HEK293 (cell line): ENCODE measurements at regions not wholly inside any gene's neighbourhood (a gene's known extent, or its start where the extent isn't known, plus 50 kb on each side); places are given as distances from the start of the nearest gene placed in this dataset.

ENCODE experiments used
- CTCF ChIA-PET: fragments of 350-600 bp; formaldehyde crosslinking; extraction: SDS; loops from one replicate; lab custom pipeline; 2021; ENCODE audit warnings: antibody characterized with exemption; lab: Yijun Ruan, JAX
- POLR2A ChIA-PET: fragments of 300-600 bp; formaldehyde crosslinking; extraction: SDS; loops from one replicate; lab custom pipeline; 2020; ENCODE audit warnings: antibody characterized with exemption, inconsistent platforms; lab: Yijun Ruan, JAX
- H3K27ac ChIP-seq: fragments of 200-500 bp; sonication (Bioruptor generic); 2 replicates; pipeline ENCODE4 v1.5.1; 2014; ENCODE audit warnings: low read depth, low read length, control low read depth, inconsistent platforms; ENCODE audit errors: extremely low read depth
- H3K36me3 ChIP-seq, 2 experiments: fragments of 200-500 bp in 1 of 2; sonication (Bioruptor generic) in 1 of 2; 1 replicate in 1 of 2; 2 replicates in 1 of 2; pipeline ENCODE4 v1.5.1; 2014 to 2017; ENCODE audit warnings: inconsistent platforms in 2 of 2, low read length in 2 of 2; ENCODE audit not compliant: control insufficient read depth in 2 of 2, insufficient read depth in 1 of 2
- H3K4me1 ChIP-seq: fragments of 200-500 bp; sonication (Bioruptor generic); 2 replicates; pipeline ENCODE4 v1.5.1; 2014; ENCODE audit warnings: mild to moderate bottlenecking, low read length, inconsistent platforms; ENCODE audit not compliant: control insufficient read depth, insufficient read depth
- H3K4me3 ChIP-seq: 2 replicates; pipeline ENCODE4 v1.5.1; 2011; ENCODE audit warnings: low read depth, mild to moderate bottlenecking, control low read depth, low read length, moderate library complexity
- H3K9me3 ChIP-seq: fragments of 200-500 bp; sonication (Bioruptor generic); 2 replicates; pipeline ENCODE4 v1.5.1; 2014; ENCODE audit warnings: low read depth, low read length, inconsistent platforms; ENCODE audit not compliant: control insufficient read depth, insufficient read depth
- GFI1B ChIP-seq: fragments of 450-650 bp; formaldehyde crosslinking; IDR thresholded peaks from 2 replicates; pipeline ENCODE4 v1.5.1; 2016; ENCODE audit warnings: missing biosample characterization, missing genetic modification characterization
- GLIS1 ChIP-seq: fragments of 450-650 bp; formaldehyde crosslinking; IDR thresholded peaks from 2 replicates; pipeline ENCODE4 v1.5.1; 2016; ENCODE audit warnings: missing biosample characterization, missing genetic modification characterization
- KLF10 ChIP-seq: fragments of 450-650 bp; IDR thresholded peaks from 2 replicates; pipeline ENCODE4 v1.5.1; 2018; ENCODE audit warnings: missing biosample characterization, mild to moderate bottlenecking, missing genetic modification characterization
- PRDM10 ChIP-seq: fragments of 450-650 bp; formaldehyde crosslinking; IDR thresholded peaks from 2 replicates; pipeline ENCODE4 v1.5.1; 2016; ENCODE audit warnings: missing biosample characterization, missing genetic modification characterization
- ZBTB26 ChIP-seq: fragments of 450-650 bp; formaldehyde crosslinking; optimal IDR thresholded peaks from 2 replicates; pipeline ENCODE3; 2016; ENCODE audit warnings: missing biosample characterization, mild to moderate bottlenecking, missing genetic modification characterization
- ZBTB49 ChIP-seq: fragments of 450-650 bp; formaldehyde crosslinking; IDR thresholded peaks from 2 replicates; pipeline ENCODE4 v1.5.1; 2016; ENCODE audit warnings: missing biosample characterization, missing genetic modification characterization, low read depth
- ZFHX2 ChIP-seq: fragments of 450-650 bp; formaldehyde crosslinking; conservative IDR thresholded peaks from 2 replicates; pipeline ENCODE4 v1.5.1; 2016; ENCODE audit warnings: missing biosample characterization, missing genetic modification characterization
- ZFP3 ChIP-seq: fragments of 450-650 bp; formaldehyde crosslinking; IDR thresholded peaks from 2 replicates; pipeline ENCODE4 v1.5.1; 2016; ENCODE audit warnings: low read depth, missing biosample characterization, missing genetic modification characterization
- ZFP37 ChIP-seq: fragments of 450-650 bp; formaldehyde crosslinking; IDR thresholded peaks from 2 replicates; pipeline ENCODE4 v1.5.1; 2016; ENCODE audit warnings: missing biosample characterization, missing genetic modification characterization
- ZFP69B ChIP-seq: fragments of 450-650 bp; formaldehyde crosslinking; IDR thresholded peaks from 2 replicates; pipeline ENCODE4 v1.5.1; 2016; ENCODE audit warnings: missing biosample characterization, missing genetic modification characterization
- ZNF157 ChIP-seq: fragments of 450-650 bp; formaldehyde crosslinking; IDR thresholded peaks from 2 replicates; pipeline ENCODE4 v1.5.1; 2016; ENCODE audit warnings: missing biosample characterization, missing genetic modification characterization
- ZNF169 ChIP-seq: fragments of 450-650 bp; formaldehyde crosslinking; IDR thresholded peaks from 2 replicates; pipeline ENCODE4 v1.5.1; 2016; ENCODE audit warnings: missing biosample characterization, missing genetic modification characterization
- ZNF2 ChIP-seq: fragments of 450-650 bp; formaldehyde crosslinking; IDR thresholded peaks from 2 replicates; pipeline ENCODE4 v1.5.1; 2016; ENCODE audit warnings: missing biosample characterization, missing genetic modification characterization
- ZNF223 ChIP-seq: fragments of 450-650 bp; formaldehyde crosslinking; IDR thresholded peaks from 2 replicates; pipeline ENCODE4 v1.5.1; 2016; ENCODE audit warnings: missing biosample characterization, missing genetic modification characterization
- ZNF266 ChIP-seq: fragments of 450-650 bp; formaldehyde crosslinking; IDR thresholded peaks from 2 replicates; pipeline ENCODE4 v1.5.1; 2016; ENCODE audit warnings: missing biosample characterization, missing genetic modification characterization, low read depth
- ZNF335 ChIP-seq: fragments of 450-650 bp; formaldehyde crosslinking; conservative IDR thresholded peaks from 2 replicates; pipeline ENCODE4 v1.5.1; 2016; ENCODE audit warnings: missing biosample characterization, missing genetic modification characterization
- ZNF350 ChIP-seq: fragments of 450-650 bp; formaldehyde crosslinking; IDR thresholded peaks from 2 replicates; pipeline ENCODE4 v1.5.0; 2017; ENCODE audit warnings: missing biosample characterization, mild to moderate bottlenecking, missing genetic modification characterization
- ZNF37A ChIP-seq: fragments of 450-650 bp; IDR thresholded peaks from 2 replicates; pipeline ENCODE4 v1.5.1; 2018; ENCODE audit warnings: missing biosample characterization, missing genetic modification characterization
- ZNF473 ChIP-seq: fragments of 450-650 bp; formaldehyde crosslinking; IDR thresholded peaks from 2 replicates; pipeline ENCODE4 v1.5.1; 2017; ENCODE audit warnings: missing biosample characterization, missing genetic modification characterization
- ZNF521 ChIP-seq: fragments of 450-650 bp; formaldehyde crosslinking; IDR thresholded peaks from 2 replicates; pipeline ENCODE4 v1.5.1; 2017; ENCODE audit warnings: missing biosample characterization, mild to moderate bottlenecking, missing genetic modification characterization
- ZNF571 ChIP-seq: fragments of 450-650 bp; formaldehyde crosslinking; IDR thresholded peaks from 2 replicates; pipeline ENCODE4 v1.5.0; 2017; ENCODE audit warnings: missing biosample characterization, missing genetic modification characterization
- ZNF596 ChIP-seq: fragments of 450-650 bp; IDR thresholded peaks from 2 replicates; pipeline ENCODE4 v1.5.0; 2018; ENCODE audit warnings: missing biosample characterization, mild to moderate bottlenecking, missing genetic modification characterization, moderate library complexity
- ZNF600 ChIP-seq: fragments of 450-650 bp; formaldehyde crosslinking; IDR thresholded peaks from 2 replicates; pipeline ENCODE4 v1.5.1; 2016; ENCODE audit warnings: missing biosample characterization, missing genetic modification characterization
- ZNF624 ChIP-seq: fragments of 450-650 bp; formaldehyde crosslinking; IDR thresholded peaks from 2 replicates; pipeline ENCODE4 v1.5.1; 2017; ENCODE audit warnings: missing biosample characterization, missing genetic modification characterization
- ZNF629 ChIP-seq: fragments of 450-650 bp; formaldehyde crosslinking; IDR thresholded peaks from 2 replicates; pipeline ENCODE4 v1.5.1; 2017; ENCODE audit warnings: missing biosample characterization, missing genetic modification characterization
- ZNF677 ChIP-seq: fragments of 450-650 bp; IDR thresholded peaks from 2 replicates; pipeline ENCODE4 v1.5.0; 2018; ENCODE audit warnings: missing biosample characterization, mild to moderate bottlenecking, missing genetic modification characterization, moderate library complexity
- ZNF830 ChIP-seq: fragments of 450-650 bp; IDR thresholded peaks from 2 replicates; pipeline ENCODE4 v1.5.0; 2018; ENCODE audit warnings: missing biosample characterization, missing genetic modification characterization, low read depth, mild to moderate bottlenecking, moderate library complexity
- ZSCAN30 ChIP-seq: fragments of 450-650 bp; IDR thresholded peaks from 2 replicates; pipeline ENCODE4 v1.5.1; 2018; ENCODE audit warnings: missing biosample characterization, mild to moderate bottlenecking, missing genetic modification characterization, moderate library complexity

DNA sequence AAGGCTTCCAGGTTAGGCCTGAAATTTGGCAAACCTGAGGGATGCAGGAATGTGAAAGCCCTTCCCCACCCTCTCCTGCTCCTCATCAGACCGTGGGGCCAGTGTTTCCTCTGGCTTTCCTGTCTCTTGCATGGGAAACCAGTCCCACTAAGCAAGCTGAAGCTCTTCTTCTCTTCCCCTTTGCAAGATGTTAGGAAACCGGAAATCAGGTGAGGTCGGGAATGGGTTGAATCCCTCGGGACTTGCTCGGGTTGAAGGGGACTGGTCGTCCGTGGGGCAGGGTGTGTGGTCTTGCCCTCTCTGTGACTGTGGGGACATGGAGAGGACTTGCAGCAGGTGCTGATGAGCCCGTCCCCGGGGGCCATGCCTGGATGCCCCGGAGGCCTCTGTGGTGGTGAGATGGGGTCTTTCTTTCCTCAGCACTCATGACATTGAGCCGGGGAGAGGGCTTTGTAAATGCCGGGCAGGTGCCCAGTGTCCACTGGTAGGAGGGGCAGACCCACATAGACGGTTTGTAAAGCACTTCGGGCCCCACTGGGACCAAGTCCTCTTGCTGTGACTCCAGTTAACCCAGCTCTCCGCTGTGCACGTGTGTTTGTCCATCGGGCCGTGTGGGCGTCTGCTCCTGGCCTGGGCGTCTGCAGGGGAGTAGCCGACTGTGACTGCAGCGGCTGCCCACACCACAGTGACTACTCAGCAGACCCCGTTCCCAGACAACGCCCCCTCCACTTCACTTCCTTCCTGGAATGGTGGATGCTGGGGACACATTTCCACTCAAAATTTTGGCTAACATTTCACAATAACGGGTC, 373.9 kb downstream of the GLRX3 start:
- Histone ChIP-seq H3K27ac (no peak overlapping the region), H3K4me1 (no peaks in the 10 kb centered on the region), H3K36me3 (no peaks in the 10 kb centered on the region), H3K4me3 (no peak overlapping the region), H3K9me3 (no peaks in the 10 kb centered on the region)
- TF ChIP-seq ZNF624 (tag by site-specific recombination) = no peak
- TF ChIP-seq ZNF600 (tag by site-specific recombination) = no peak
- TF ChIP-seq PRDM10 = no peak
- TF ChIP-seq KLF10 (tag by site-specific recombination) = no peak
- TF ChIP-seq ZNF350 (tag by site-specific recombination) = no peak
- no peak for TF ChIP-seq ZNF2 (tag by site-specific recombination)
- TF ChIP-seq ZBTB49 (tag by site-specific recombination) = no peak
- TF ChIP-seq ZNF223 = no peak
- no peak for TF ChIP-seq ZBTB26 (tag by site-specific recombination)
- TF ChIP-seq ZNF37A (tag by site-specific recombination) = no peak
- TF ChIP-seq ZNF677 (tag by site-specific recombination) = no peak
- TF ChIP-seq ZNF596 (tag by site-specific recombination) = no peak
- TF ChIP-seq ZNF571 (tag by site-specific recombination) = no peak
- no peak for TF ChIP-seq ZFP37 (tag by site-specific recombination)
- no peak for TF ChIP-seq ZNF830 (tag by site-specific recombination)
- TF ChIP-seq ZNF629 = no peak
- ChIA-PET POLR2A (no interaction called here), CTCF (no interaction called here)

- H3K4me1 ChIP-seq = no peaks in the 10 kb centered on the region
- H3K27ac ChIP-seq = no peak overlapping the region
- no peak overlapping the region for H3K4me3 ChIP-seq
- H3K36me3 ChIP-seq = no peaks in the 10 kb centered on the region
- ChIA-PET POLR2A (no interaction called here), CTCF (no interaction called here)
- H3K9me3 ChIP-seq = no peaks in the 10 kb centered on the region
- TF ChIP-seq ZNF521 (tag by site-specific recombination) (no peak), ZNF473 (tag by site-specific recombination) (no peak), ZNF157 (tag by site-specific recombination) (no peak), ZNF830 (tag by site-specific recombination) (no peak), ZNF169 (no peak), ZSCAN30 (tag by site-specific recombination) (no peak), ZFP3 (tag by site-specific recombination) (no peak), ZBTB49 (tag by site-specific recombination) (no peak), ZNF335 (tag by site-specific recombination) (no peak), ZNF266 (tag by site-specific recombination) (no peak), ZFHX2 (tag by site-specific recombination) (no peak), ZFP69B (no peak), GLIS1 (tag by site-specific recombination) (no peak), GFI1B (tag by site-specific recombination) (no peak)
Observed at GRCh38 chr10:130510755-130511154, 374.6 kb downstream of the GLRX3 start.
